Neural progenitor cell (in vitro differentiated cells): ENCODE measurements at regions not wholly inside any gene's neighbourhood (a gene's known extent, or its start where the extent isn't known, plus 50 kb on each side); places are given as distances from the start of the nearest gene placed in this dataset.

ENCODE experiments used
- DNase-seq: peaks from one replicate; pipeline ENCODE4 v3.0.0-alpha.2; 2016; ENCODE audit warnings: low spot score
- H2AFZ ChIP-seq: fragments of 200-600 bp; sonication (generic); replicated peaks from 2 replicates; pipeline ENCODE4 v1.6.1; 2016; ENCODE audit warnings: antibody characterized with exemption
- H3F3A ChIP-seq: fragments of 200-600 bp; sonication (generic); 2 replicates; pipeline ENCODE4 v1.6.1; 2016; ENCODE audit warnings: antibody characterized with exemption, low read depth
- H3K27ac ChIP-seq: fragments of 200-600 bp; sonication (generic); 2 replicates; pipeline ENCODE4 v1.5.1; 2016; ENCODE audit warnings: mild to moderate bottlenecking
- H3K27me3 ChIP-seq: fragments of 200-600 bp; sonication (generic); 2 replicates; pipeline ENCODE4 v1.6.1; 2016; ENCODE audit warnings: mild to moderate bottlenecking, moderate library complexity
- H3K36me3 ChIP-seq: fragments of 200-600 bp; sonication (generic); 2 replicates; pipeline ENCODE4 v1.5.1; 2016
- H3K4me1 ChIP-seq: fragments of 200-600 bp; sonication (generic); 2 replicates; pipeline ENCODE4 v1.6.1; 2016; ENCODE audit warnings: mixed run types
- H3K4me2 ChIP-seq: fragments of 200-600 bp; sonication (generic); 2 replicates; pipeline ENCODE4 v1.6.1; 2016
- H3K4me3 ChIP-seq: fragments of 200-600 bp; sonication (generic); 2 replicates; pipeline ENCODE4 v1.5.1; 2016
- H3K79me2 ChIP-seq: fragments of 200-600 bp; sonication (generic); 2 replicates; pipeline ENCODE4 v1.6.1; 2016; ENCODE audit warnings: low read depth
- H3K9ac ChIP-seq: fragments of 200-600 bp; sonication (generic); 2 replicates; pipeline ENCODE4 v1.6.1; 2016
- H3K9me3 ChIP-seq: fragments of 200-600 bp; sonication (generic); 2 replicates; pipeline ENCODE4 v1.5.1; 2016; ENCODE audit warnings: low read depth
- H4K20me1 ChIP-seq: fragments of 200-600 bp; sonication (generic); 2 replicates; pipeline ENCODE4 v1.6.1; 2016; ENCODE audit warnings: low read depth
- H3K27ac Mint-ChIP-seq: 3 replicates; pipeline ENCODE4 v1.8.0; 2021; ENCODE audit warnings: mixed read lengths
- H3K27me3 Mint-ChIP-seq: 2 replicates; pipeline ENCODE4 v1.8.0; 2022; ENCODE audit warnings: low read depth, mild to moderate bottlenecking, inconsistent platforms, moderate library complexity, mixed read lengths; ENCODE audit not compliant: insufficient read depth
- H3K36me3 Mint-ChIP-seq: 3 replicates; pipeline ENCODE4 v1.8.0; 2021; ENCODE audit warnings: mixed read lengths
- H3K4me1 Mint-ChIP-seq: 3 replicates; pipeline ENCODE4 v1.8.0; 2021; ENCODE audit warnings: mixed read lengths
- H3K4me3 Mint-ChIP-seq: 3 replicates; pipeline ENCODE4 v1.8.0; 2021; ENCODE audit warnings: mild to moderate bottlenecking, moderate library complexity, mixed read lengths
- H3K9me3 Mint-ChIP-seq: 3 replicates; pipeline ENCODE4 v1.8.0; 2020; ENCODE audit warnings: mixed read lengths
- EZH2 ChIP-seq: fragments of 200-600 bp; sonication (generic); IDR thresholded peaks from 2 replicates; pipeline ENCODE4 v1.6.1; 2017; ENCODE audit warnings: antibody characterized with exemption, mild to moderate bottlenecking, moderate library complexity
- EZH2phosphoT487 ChIP-seq: fragments of 200-600 bp; sonication (generic); IDR thresholded peaks from 2 replicates; pipeline ENCODE4 v1.6.1; 2017; ENCODE audit warnings: antibody characterized with exemption
- TF ChIP-seq, protein P1 (sequence below): fragments of 200-600 bp; sonication (generic); IDR thresholded peaks from 2 replicates; pipeline ENCODE4 v1.5.1; 2017; ENCODE audit warnings: antibody characterized with exemption, mild to moderate bottlenecking

DNA sequence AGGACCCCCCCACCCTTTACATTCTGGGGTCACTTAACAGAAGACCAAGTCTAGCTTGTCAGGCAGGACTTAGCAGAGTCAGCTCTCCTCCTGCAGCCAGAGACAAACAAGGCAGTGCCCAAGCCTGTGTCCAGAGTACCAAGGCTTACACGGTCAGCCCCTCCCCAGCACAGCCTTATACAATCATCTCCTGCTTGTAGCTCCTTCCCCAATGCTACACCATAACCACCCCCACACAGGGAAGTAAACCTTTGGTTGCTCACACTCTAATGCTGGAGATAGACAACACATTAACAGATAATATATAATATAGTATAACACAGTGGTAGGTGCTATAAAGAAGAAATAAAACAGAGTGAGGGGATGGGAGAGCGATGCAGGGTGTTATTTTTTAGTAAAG is 175.4 kb upstream of the PWP1 start:
- H3K4me1 Mint-ChIP-seq = peaks cover 17% of the 10 kb centered on the region
- Histone ChIP-seq H3K27me3 (no peaks in the 10 kb centered on the region), H3K79me2 (no peaks in the 10 kb centered on the region), H3K4me3 (no peak overlapping the region), H3F3A (no peaks in the 10 kb centered on the region), H3K36me3 (no peaks in the 10 kb centered on the region), H3K9ac (no peak overlapping the region), H3K9me3 (no peaks in the 10 kb centered on the region), H4K20me1 (no peaks in the 10 kb centered on the region), H3K4me2 (no peak overlapping the region), H3K4me1 (peaks cover 8% of the 10 kb centered on the region), H2AFZ (no peak overlapping the region), H3K27ac (no peak overlapping the region)
- no peaks in the 10 kb centered on the region for H3K9me3 Mint-ChIP-seq
- no peak overlapping the region for H3K27ac Mint-ChIP-seq
- TF ChIP-seq EZH2phosphoT487 (no peak), EZH2 (no peak)
- TF ChIP-seq, protein P1, sequence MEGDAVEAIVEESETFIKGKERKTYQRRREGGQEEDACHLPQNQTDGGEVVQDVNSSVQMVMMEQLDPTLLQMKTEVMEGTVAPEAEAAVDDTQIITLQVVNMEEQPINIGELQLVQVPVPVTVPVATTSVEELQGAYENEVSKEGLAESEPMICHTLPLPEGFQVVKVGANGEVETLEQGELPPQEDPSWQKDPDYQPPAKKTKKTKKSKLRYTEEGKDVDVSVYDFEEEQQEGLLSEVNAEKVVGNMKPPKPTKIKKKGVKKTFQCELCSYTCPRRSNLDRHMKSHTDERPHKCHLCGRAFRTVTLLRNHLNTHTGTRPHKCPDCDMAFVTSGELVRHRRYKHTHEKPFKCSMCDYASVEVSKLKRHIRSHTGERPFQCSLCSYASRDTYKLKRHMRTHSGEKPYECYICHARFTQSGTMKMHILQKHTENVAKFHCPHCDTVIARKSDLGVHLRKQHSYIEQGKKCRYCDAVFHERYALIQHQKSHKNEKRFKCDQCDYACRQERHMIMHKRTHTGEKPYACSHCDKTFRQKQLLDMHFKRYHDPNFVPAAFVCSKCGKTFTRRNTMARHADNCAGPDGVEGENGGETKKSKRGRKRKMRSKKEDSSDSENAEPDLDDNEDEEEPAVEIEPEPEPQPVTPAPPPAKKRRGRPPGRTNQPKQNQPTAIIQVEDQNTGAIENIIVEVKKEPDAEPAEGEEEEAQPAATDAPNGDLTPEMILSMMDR = no peak
- H3K36me3 Mint-ChIP-seq = no peaks in the 10 kb centered on the region
- peaks cover 6% of the 10 kb centered on the region for H3K27me3 Mint-ChIP-seq
- no peak overlapping the region for H3K4me3 Mint-ChIP-seq
- no peak for DNase-seq

DNA sequence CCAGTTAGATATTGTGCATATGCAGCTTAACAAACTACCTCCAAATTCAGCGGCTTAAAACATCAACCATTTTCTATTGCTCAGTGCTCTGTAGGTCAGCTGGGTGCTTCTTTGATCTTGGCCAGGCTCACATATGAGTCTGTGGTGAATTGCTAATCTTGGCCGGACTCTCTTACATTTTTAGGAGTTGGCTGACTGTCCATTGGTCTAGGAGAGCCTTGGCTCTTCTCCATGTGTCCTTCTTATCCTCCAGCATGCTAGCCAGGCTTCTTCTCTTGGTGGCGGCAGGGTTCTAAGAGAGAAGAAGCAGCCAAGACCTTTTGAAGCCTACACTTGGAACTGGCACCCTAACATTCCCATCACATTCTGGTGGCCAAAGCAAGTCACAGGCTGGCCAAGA is 174.3 kb upstream of the PWP1 start:
- no peak overlapping the region for H3K27ac ChIP-seq
- TF ChIP-seq EZH2 (no peak), EZH2phosphoT487 (no peak)
- TF ChIP-seq, protein P1 = no peak
- H3K36me3 ChIP-seq = no peaks in the 10 kb centered on the region
- peaks cover 8% of the 10 kb centered on the region for H3K4me1 ChIP-seq
- H3K9me3 ChIP-seq = no peaks in the 10 kb centered on the region
- H4K20me1 ChIP-seq = no peaks in the 10 kb centered on the region
- H3K79me2 ChIP-seq = no peaks in the 10 kb centered on the region
- Mint-ChIP-seq H3K36me3 (no peaks in the 10 kb centered on the region), H3K4me3 (no peak overlapping the region), H3K27me3 (peaks cover 6% of the 10 kb centered on the region), H3K9me3 (no peaks in the 10 kb centered on the region), H3K27ac (no peak overlapping the region), H3K4me1 (peaks cover 23% of the 10 kb centered on the region)
- H3K4me2 ChIP-seq = no peak overlapping the region
- H2AFZ ChIP-seq = no peak overlapping the region
- no peak for DNase-seq
- H3K27me3 ChIP-seq = no peaks in the 10 kb centered on the region
- no peaks in the 10 kb centered on the region for H3F3A ChIP-seq
- no peak overlapping the region for H3K9ac ChIP-seq
- no peak overlapping the region for H3K4me3 ChIP-seq

DNA sequence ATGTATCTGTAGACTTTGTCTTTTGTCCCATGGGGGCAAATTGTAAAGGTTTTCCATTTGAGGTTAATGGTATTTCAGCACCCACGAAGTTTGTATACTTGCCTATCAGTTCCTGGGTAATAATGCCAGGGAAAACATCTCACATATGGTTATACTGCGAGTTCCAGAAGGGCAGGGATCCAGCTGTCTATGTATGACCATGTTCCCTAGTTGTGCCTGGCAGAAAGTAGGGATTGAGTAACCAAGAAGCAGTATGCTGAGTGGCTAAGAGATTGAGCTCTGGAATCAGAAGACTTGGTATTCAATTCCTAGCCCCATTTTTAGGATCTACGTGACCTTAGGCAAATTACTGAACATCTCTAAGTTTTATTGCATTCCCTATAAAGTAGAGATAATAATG is 173.2 kb upstream of the PWP1 start:
- no peak overlapping the region for H3K9ac ChIP-seq
- no peaks in the 10 kb centered on the region for H3K36me3 ChIP-seq
- no peaks in the 10 kb centered on the region for H3K9me3 Mint-ChIP-seq
- no peaks in the 10 kb centered on the region for H3F3A ChIP-seq
- no peaks in the 10 kb centered on the region for H3K79me2 ChIP-seq
- H3K4me1 ChIP-seq = peaks cover 8% of the 10 kb centered on the region
- H3K27me3 Mint-ChIP-seq = peaks cover 6% of the 10 kb centered on the region
- H3K36me3 Mint-ChIP-seq = no peaks in the 10 kb centered on the region
- no peak overlapping the region for H3K4me3 ChIP-seq
- DNase-seq = no peak
- peaks cover 23% of the 10 kb centered on the region for H3K4me1 Mint-ChIP-seq
- TF ChIP-seq, protein P1 = no peak
- TF ChIP-seq EZH2 (no peak), EZH2phosphoT487 (no peak)
- no peak overlapping the region for H3K27ac ChIP-seq
- no peak overlapping the region for H3K27ac Mint-ChIP-seq
- no peaks in the 10 kb centered on the region for H3K27me3 ChIP-seq
- H4K20me1 ChIP-seq = no peaks in the 10 kb centered on the region
- H3K4me2 ChIP-seq = no peak overlapping the region
- no peak overlapping the region for H3K4me3 Mint-ChIP-seq
- H3K9me3 ChIP-seq = no peaks in the 10 kb centered on the region
- H2AFZ ChIP-seq = no peak overlapping the region

DNA sequence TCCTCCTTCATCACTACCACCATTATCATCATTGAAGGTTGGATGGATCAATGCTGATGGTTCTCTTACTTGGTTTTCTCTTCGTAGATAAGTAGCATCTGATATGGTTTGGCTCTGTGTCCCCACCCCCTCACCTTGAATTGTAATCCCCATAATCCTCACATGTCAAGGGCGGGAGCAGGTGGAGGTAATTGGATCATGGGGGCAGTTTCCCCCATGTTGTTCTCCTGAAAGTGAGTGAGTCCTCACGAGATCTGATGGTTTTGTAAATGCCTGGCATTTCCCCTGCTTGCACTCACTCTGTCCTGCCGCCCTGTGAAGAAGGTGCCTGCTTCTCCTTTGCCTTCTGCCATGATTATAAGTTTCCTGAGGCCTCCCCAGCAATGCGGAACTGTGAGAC is 172.4 kb upstream of the PWP1 start:
- Histone ChIP-seq H3F3A (no peaks in the 10 kb centered on the region), H3K36me3 (no peaks in the 10 kb centered on the region), H3K27me3 (no peaks in the 10 kb centered on the region), H3K79me2 (no peaks in the 10 kb centered on the region), H3K27ac (no peak overlapping the region), H2AFZ (no peak overlapping the region), H3K4me2 (no peak overlapping the region), H3K9ac (no peak overlapping the region), H4K20me1 (no peaks in the 10 kb centered on the region), H3K9me3 (no peaks in the 10 kb centered on the region), H3K4me1 (peaks cover 8% of the 10 kb centered on the region), H3K4me3 (no peak overlapping the region)
- Mint-ChIP-seq H3K27ac (no peak overlapping the region), H3K36me3 (no peaks in the 10 kb centered on the region), H3K27me3 (peaks cover 6% of the 10 kb centered on the region), H3K4me1 (peaks cover 23% of the 10 kb centered on the region), H3K4me3 (no peak overlapping the region), H3K9me3 (no peaks in the 10 kb centered on the region)
- TF ChIP-seq, protein P1 = no peak
- TF ChIP-seq EZH2phosphoT487 = no peak
- TF ChIP-seq EZH2 = no peak
- DNase-seq = no peak
